Hindlimb muscle (tissue), 1 donor: ENCODE measurements at regions not wholly inside any gene's neighbourhood (a gene's known extent, or its start where the extent isn't known, plus 50 kb on each side); places are given as distances from the start of the nearest gene placed in this dataset.
"Not testable (repeated sequence)": the region's sequence is repeated elsewhere in the genome, so short reads cannot be mapped to it uniquely, and the experiment has no call there.

Source experiments
- DNase-seq: peaks from one replicate; pipeline ENCODE4 v3.0.0-alpha.2; 2013

- no peak for DNase-seq
Measured at GRCh38 chr14:45705940-45706534, 453.0 kb upstream of the MIS18BP1 start.

GRCh38 chr14:45699471-45699870 is 446.5 kb upstream of the MIS18BP1 start:
- DNase-seq = no peak

GRCh38 chr14:45698462-45699134 is 445.6 kb upstream of the MIS18BP1 start:
- DNase-seq = no peak

GRCh38 chr14:45686771-45687170 is 433.8 kb upstream of the MIS18BP1 start:
- DNase-seq = no peak

GRCh38 chr14:45680531-45680930 is 427.5 kb upstream of the MIS18BP1 start:
- DNase-seq = no peak

GRCh38 chr14:45679853-45680252 is 426.9 kb upstream of the MIS18BP1 start:
- DNase-seq = no peak

- DNase-seq = no peak
Measured at GRCh38 chr14:45678163-45678562, 425.2 kb upstream of the MIS18BP1 start.

- DNase-seq = no peak
Measured at GRCh38 chr14:45673420-45673819, 420.4 kb upstream of the MIS18BP1 start.

- no peak for DNase-seq
Measured at GRCh38 chr14:45664668-45665356, 411.8 kb upstream of the MIS18BP1 start.

- DNase-seq = no peak
Measured at GRCh38 chr14:45658917-45659299, 405.9 kb upstream of the MIS18BP1 start.

GRCh38 chr14:45658226-45658916 is 405.4 kb upstream of the MIS18BP1 start:
- no peak for DNase-seq

- DNase-seq = no peak
Measured at GRCh38 chr14:45651890-45652289, 398.9 kb upstream of the MIS18BP1 start.

GRCh38 chr14:45650754-45651153 is 397.8 kb upstream of the MIS18BP1 start:
- DNase-seq = no peak

- DNase-seq = no peak
Measured at GRCh38 chr14:45649051-45649450, 396.0 kb upstream of the MIS18BP1 start.

GRCh38 chr14:45641541-45641940 is 388.5 kb upstream of the MIS18BP1 start:
- DNase-seq = no peak

- DNase-seq = not testable (repeated sequence)
Measured at GRCh38 chr14:45634651-45635441, 381.8 kb upstream of the MIS18BP1 start.

GRCh38 chr14:45633220-45633984 is 380.4 kb upstream of the MIS18BP1 start:
- DNase-seq = no peak

GRCh38 chr14:45621731-45622130 is 368.7 kb upstream of the MIS18BP1 start:
- DNase-seq = no peak

- DNase-seq = no peak
Measured at GRCh38 chr14:45619831-45620230, 366.8 kb upstream of the MIS18BP1 start.

- no peak for DNase-seq
Measured at GRCh38 chr14:45610318-45610717, 357.3 kb upstream of the MIS18BP1 start.

GRCh38 chr14:45587142-45587541 is 334.1 kb upstream of the MIS18BP1 start:
- no peak for DNase-seq

- no peak for DNase-seq
Measured at GRCh38 chr14:45559626-45560025, 306.6 kb upstream of the MIS18BP1 start.
